DOHH2 (cell line): ENCODE measurements at regions not wholly inside any gene's neighbourhood (a gene's known extent, or its start where the extent isn't known, plus 50 kb on each side); places are given as distances from the start of the nearest gene placed in this dataset.

Experiments used
- EZH2phosphoT487 ChIP-seq: fragments of 200-600 bp; sonication (generic); IDR thresholded peaks from 2 replicates; pipeline ENCODE4 v1.6.1; 2017; ENCODE audit warnings: borderline replicate concordance, mild to moderate bottlenecking, antibody characterized with exemption, low read length, moderate library complexity, mixed read lengths
- TF ChIP-seq, protein P1 (sequence below): fragments of 200-600 bp; sonication (generic); IDR thresholded peaks from one replicate; pipeline ENCODE4 v1.5.1; 2014; ENCODE audit warnings: antibody characterized with exemption, mild to moderate bottlenecking, low read depth, low read length; ENCODE audit not compliant: poor library complexity, severe bottlenecking

DNA sequence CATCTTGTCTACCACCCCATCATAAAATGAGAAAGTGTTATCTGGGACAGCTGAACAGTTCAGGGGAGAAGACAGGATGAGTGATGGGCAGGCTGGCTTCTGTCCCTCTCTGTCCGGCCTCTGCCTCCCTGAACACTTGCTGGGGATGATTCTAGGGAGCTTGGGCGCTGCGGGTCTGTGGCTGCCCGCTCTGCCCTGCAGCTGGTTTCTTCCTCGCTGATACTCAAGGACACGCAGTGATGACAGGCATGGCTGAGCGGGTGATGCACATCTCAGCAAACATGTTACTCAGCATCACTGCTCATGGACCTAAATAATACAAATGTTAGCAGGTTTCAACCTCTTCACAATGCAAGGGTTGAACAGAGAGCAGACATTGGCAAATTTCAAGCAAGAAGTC lies 161.1 kb downstream of the TMEM18 start:
- TF ChIP-seq, protein P1, sequence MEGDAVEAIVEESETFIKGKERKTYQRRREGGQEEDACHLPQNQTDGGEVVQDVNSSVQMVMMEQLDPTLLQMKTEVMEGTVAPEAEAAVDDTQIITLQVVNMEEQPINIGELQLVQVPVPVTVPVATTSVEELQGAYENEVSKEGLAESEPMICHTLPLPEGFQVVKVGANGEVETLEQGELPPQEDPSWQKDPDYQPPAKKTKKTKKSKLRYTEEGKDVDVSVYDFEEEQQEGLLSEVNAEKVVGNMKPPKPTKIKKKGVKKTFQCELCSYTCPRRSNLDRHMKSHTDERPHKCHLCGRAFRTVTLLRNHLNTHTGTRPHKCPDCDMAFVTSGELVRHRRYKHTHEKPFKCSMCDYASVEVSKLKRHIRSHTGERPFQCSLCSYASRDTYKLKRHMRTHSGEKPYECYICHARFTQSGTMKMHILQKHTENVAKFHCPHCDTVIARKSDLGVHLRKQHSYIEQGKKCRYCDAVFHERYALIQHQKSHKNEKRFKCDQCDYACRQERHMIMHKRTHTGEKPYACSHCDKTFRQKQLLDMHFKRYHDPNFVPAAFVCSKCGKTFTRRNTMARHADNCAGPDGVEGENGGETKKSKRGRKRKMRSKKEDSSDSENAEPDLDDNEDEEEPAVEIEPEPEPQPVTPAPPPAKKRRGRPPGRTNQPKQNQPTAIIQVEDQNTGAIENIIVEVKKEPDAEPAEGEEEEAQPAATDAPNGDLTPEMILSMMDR: no peak
- no peak for TF ChIP-seq EZH2phosphoT487
